HG03460 (cell line): ENCODE measurements at regions not wholly inside any gene's neighbourhood (a gene's known extent, or its start where the extent isn't known, plus 50 kb on each side); places are given as distances from the start of the nearest gene placed in this dataset.

Source experiments
- ATAC-seq: cut with Tn5 transposase; IDR thresholded peaks from one replicate; pipeline ENCODE4 v1.9.1; 2021; ENCODE audit not compliant: unreplicated experiment

GRCh38 chr15:36389107-36389506, 190.3 kb upstream of the CDIN1 start:
- ATAC-seq = no peak

DNA sequence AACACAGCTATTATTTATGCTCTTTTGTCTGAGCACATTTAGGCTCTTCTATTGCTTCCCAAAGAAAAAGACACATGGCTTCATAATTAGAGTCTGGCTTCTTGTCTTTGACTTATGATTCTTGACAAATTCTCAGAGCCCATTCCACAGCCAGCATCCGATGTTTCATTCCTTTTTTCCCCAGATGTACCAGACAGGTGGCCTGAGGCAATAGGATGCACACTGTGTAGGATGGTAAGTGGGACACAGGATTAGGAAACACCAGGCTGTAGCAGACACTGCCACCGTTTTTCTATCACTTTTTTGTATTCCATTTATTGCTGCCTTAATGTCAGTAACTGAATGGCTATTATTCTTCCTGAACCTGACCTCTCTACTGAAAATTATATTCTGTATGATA, 188.9 kb upstream of the CDIN1 start:
- ATAC-seq = no peak

DNA sequence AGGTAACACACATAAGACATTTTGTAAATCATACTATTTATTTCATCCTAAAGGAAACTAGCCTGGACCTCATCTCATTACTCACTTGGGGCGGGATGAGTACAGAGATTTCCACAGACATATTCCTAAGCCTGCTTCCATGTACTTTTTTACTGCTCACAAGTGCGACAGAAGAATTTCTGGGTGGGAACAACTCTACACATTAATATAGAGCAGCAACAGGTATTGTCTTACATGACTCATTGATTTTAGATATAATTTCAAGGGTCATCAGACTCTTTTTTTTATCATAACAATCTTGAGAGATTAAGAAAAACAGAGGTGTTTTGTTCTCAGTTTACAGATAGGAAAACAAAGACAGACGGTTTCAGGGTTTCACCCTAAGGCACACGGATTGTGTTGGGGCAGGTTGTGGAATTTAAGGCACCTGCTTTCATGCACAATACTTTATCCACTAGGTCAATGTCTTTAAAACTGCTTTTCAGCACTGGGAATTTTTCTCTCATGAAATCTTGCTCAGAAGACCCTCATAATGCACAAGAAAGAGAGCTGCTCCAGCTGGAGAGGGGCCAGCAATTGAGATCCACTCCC, 186.7 kb upstream of the CDIN1 start:
- no peak for ATAC-seq

- no peak for ATAC-seq
Measured at GRCh38 chr15:36398212-36398611, 181.2 kb upstream of the CDIN1 start.

DNA sequence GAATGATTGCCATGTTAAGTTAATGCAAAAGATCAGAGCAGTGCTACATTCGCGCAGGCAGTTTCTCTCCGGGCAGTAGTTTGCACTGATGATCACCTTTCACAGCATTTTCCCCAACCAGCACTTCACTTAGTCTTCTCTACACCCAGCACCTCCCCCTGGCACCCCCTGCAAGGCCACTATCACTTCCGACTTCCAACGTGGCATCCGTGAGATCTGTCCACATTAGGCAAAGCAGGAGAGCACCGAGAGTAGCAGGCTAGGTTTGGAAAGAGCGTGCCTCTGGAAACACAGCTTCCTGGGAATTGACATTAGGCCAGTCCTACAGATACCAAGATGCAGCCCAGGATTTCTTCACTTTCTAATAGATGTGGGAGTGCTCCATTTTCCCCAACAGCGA, 180.2 kb upstream of the CDIN1 start:
- ATAC-seq = no peak

GRCh38 chr15:36400936-36401585, 178.4 kb upstream of the CDIN1 start:
- ATAC-seq = no peak

GRCh38 chr15:36401586-36401966, 177.8 kb upstream of the CDIN1 start:
- no peak for ATAC-seq

GRCh38 chr15:36403351-36403750, 176.1 kb upstream of the CDIN1 start:
- no peak for ATAC-seq

DNA sequence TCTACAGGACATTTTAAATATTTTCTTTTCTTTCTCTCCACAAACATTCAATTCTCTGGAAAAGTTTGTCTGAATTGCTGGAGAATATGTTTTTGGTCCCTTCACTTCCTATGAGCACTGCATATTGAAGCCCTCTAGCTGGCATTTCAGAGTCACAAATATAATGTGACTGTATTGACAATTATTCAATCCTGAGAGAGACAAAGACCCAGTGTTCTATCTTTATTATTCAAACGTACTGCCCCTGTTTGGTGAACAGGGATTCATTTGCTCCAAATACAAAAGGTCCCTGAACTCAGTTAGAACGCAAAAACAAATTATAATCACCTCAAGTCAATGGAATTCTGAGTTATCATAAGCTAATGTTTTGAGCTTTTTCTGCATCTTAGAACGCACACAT, 173.1 kb upstream of the CDIN1 start:
- no peak for ATAC-seq

GRCh38 chr15:36406911-36407310, 172.5 kb upstream of the CDIN1 start:
- no peak for ATAC-seq

DNA sequence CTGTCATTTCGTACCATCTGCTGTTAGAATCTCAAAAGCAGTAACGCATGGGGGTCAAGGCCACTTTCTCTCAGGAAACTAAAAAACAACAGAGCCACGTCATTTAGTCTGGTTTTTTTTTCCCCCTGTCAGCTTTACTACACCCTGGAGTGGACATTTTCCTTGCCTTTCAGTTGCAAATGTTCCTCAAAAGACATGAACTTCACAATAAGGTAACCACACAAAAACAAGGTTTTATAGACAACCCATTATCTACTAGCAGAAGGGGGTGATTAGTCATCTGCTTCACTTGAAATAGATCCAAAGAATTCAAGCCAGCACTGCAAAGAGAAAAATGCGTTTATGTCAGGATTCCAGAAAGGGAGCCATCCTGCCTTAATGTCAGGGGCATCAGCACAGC, 171.8 kb upstream of the CDIN1 start:
- ATAC-seq = no peak

DNA sequence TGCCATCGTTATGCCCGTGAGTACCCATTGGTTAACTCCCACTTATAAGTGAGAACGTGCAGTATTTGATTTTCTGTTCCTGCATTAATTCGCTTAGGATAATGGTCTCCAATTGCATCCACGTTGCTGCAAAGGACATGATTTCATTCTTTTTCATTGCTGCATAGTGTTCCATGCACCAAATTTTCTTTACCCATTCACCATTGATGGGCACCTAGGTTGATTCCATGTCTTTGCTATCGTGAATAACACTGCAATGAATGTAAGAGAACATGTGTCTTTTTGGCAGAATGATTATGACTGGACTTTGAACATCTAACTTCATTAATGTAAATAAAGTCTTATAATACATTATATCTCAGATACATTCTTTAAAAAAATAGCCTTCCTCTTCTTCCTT, 169.6 kb upstream of the CDIN1 start:
- ATAC-seq = no peak

DNA sequence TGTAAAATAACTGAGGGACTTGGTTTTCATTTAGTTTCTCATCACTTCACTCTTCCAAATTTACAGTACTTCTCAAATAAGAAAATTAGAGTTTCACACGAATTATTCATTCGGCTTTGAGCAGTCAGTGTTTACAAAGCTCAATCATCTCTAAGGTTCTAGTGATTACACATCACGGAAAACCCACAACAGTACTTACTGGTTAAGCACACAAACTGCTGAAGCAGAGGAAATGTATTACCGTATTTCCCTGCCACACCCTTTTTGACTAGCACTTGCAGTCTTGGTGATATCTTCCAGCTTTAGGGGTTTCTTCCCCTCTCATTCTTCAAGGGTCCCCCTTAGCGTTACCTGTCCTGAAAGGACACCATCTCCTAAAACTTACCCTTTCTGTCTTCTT, 164.8 kb upstream of the CDIN1 start:
- no peak for ATAC-seq

DNA sequence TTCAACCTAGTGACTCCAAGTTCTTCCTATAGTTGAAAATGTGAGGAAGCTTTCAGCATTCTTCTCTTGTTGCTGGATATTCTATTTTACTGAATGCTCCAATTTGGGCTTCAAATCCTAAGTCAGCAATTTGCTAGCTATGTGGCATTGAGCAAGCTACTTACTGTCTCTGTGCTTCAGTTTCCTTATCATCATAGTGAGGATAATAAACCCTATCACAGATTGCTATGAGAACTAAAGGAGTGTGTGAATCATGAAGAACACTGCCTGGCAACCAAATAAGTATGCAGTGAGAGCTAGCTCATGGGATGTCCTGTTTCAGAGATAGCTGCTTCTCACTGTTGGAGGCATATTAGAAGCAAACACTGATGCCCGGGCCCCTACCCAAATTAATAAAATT, 163.8 kb upstream of the CDIN1 start:
- no peak for ATAC-seq

- no peak for ATAC-seq
Measured at GRCh38 chr15:36422631-36423030, 156.8 kb upstream of the CDIN1 start.

DNA sequence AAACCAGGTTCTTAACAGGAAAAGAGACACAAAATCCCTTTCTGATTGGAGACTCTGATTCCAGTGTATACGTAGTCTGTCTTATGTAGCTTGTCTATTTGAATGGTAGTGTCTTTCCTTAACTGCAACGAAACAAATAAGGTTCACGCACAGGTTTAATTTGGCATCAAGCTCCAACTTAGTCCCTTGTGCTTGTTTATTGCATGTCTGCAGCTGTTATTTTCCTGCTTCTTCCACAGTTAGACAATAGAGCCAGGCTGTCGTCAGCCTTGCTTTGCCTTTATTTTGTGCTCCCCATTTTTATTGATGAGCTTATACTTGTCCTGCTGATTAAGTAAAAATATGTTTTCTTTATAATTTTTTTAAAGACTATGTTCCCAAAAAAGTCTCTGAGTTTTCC, 152.7 kb upstream of the CDIN1 start:
- no peak for ATAC-seq

- ATAC-seq = no peak
Measured at GRCh38 chr15:36428102-36428845, 151.2 kb upstream of the CDIN1 start.

DNA sequence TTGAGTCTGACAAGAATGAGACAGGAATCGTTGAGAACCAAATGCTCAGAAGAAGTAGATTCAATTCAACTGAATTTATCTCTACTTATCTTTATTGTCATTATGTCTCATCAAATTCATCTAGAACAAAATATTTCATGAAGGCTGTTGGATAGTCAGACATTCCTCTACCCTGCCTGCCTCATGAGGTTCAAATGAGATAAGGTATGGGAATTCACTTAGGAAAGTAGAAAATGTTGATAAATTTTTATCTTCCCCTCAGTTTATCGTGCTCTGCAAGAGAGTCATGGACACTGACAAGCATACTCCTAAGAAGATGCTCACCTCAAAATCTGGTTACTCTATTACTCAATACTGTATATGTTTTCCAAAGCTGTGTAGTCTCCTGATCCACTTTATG, 149.7 kb upstream of the CDIN1 start:
- ATAC-seq = no peak

DNA sequence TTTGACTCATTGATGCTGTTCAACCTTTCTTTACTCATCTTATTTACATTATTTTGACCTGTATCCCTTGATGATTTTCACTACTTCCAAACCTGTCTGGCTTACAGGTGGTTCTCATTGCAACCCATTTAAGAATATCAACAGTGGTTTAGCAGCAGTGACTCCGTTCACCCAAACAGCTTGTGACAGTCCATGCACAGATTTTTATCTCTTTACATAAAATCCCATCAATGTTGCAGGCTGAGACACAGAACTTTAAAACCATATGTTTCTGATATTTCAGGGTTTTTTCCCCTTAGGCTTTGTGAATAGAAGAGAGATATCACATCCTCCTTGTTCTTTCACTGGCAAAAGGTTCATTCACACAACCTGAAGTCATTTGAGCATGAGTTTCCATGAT, 149.1 kb upstream of the CDIN1 start:
- ATAC-seq = no peak

DNA sequence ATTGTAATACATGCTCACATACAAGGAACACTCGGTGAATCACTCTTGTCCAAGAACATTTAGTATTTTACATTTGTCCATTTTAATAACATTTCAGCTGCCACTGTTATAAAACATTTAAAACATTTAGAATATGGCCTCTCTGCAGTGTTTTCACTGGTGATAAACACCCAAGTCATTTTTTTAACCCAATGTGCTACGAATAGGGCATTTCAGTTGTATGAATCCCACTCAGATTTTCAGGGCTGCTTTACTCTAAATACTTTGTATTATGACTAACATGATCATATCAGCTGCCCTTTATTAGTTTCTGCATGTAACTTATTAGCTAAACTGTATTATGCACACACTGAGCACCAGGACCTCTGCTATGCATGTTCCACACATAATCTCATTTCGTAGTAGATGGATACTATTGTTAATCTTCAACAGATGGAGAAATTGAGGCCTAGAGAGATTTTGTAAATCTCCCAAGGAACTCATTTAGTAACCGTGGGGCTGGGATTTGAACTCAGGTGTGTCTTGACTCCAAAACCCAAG, 148.6 kb upstream of the CDIN1 start:
- no peak for ATAC-seq

DNA sequence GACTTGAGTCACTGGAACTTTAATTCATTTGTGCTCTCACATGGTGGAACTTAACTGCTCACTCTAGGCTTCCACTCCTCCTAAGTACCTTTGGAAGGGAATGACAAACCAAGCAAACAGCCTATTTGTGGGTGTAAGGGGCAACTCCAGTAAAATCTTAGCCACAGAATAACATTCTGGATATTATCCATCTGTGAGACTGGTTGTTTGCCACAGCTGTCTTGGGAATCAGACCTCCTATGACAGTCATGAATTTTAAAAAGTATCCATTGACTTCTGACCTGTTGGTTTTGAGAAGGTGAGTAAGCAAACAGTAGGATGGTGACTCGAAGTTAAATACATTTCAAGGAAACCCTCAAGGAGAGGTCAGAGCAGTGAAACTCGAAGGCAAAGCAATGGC, 147.3 kb upstream of the CDIN1 start:
- ATAC-seq = no peak

GRCh38 chr15:36434177-36434576, 145.2 kb upstream of the CDIN1 start:
- ATAC-seq = no peak
